Activated naive CD4-positive, alpha-beta T cell treated with anti-CD3 and anti-CD28 coated beads for 36 hours (primary cell): ENCODE measurements at regions not wholly inside any gene's neighbourhood (a gene's known extent, or its start where the extent isn't known, plus 50 kb on each side); places are given as distances from the start of the nearest gene placed in this dataset.

Experiments used
- CTCF ChIA-PET: fragments of 350-600 bp; sonication (Branson Sonifier 250); formaldehyde crosslinking; loops from one replicate; lab custom pipeline; 2021; ENCODE audit warnings: antibody characterized with exemption; lab: Charles Lee
- DNase-seq: peaks from one replicate; pipeline ENCODE4 v3.0.0-alpha.2; 2020
- H3K27ac Mint-ChIP-seq: one replicate; pipeline ENCODE4 v1.8.0; 2021; ENCODE audit warnings: mild to moderate bottlenecking, mixed read lengths
- H3K27me3 Mint-ChIP-seq: one replicate; pipeline ENCODE4 v1.8.0; 2021; ENCODE audit warnings: low read depth, mixed read lengths
- H3K36me3 Mint-ChIP-seq: one replicate; pipeline ENCODE4 v1.8.0; 2021; ENCODE audit warnings: low read depth, mixed read lengths
- H3K4me1 Mint-ChIP-seq: one replicate; pipeline ENCODE4 v1.8.0; 2021; ENCODE audit warnings: low read depth, mixed read lengths
- H3K4me3 Mint-ChIP-seq: one replicate; pipeline ENCODE4 v1.8.0; 2021; ENCODE audit warnings: mild to moderate bottlenecking, moderate library complexity, mixed read lengths
- H3K9me3 Mint-ChIP-seq: one replicate; pipeline ENCODE4 v1.8.0; 2021; ENCODE audit warnings: mixed read lengths
- intact Hi-C: fragments of 100-400 bp; cut with micrococcal nuclease; formaldehyde crosslinking; loops from one replicate; pipeline ENCODE4 v1.15.1; 2023

GRCh38 chr2:126372406-126372805, 283.6 kb upstream of the GYPC start:
- Mint-ChIP-seq H3K4me1 (no peaks in the 10 kb centered on the region), H3K27ac (no peak overlapping the region), H3K27me3 (no peaks in the 10 kb centered on the region), H3K9me3 (no peaks in the 10 kb centered on the region), H3K4me3 (no peak overlapping the region), H3K36me3 (no peaks in the 10 kb centered on the region)
- DNase-seq = no peak
- CTCF ChIA-PET = no interaction called here
- intact Hi-C loops = no loop called here

GRCh38 chr2:126378176-126378575, 277.8 kb upstream of the GYPC start:
- Mint-ChIP-seq H3K4me3 (no peak overlapping the region), H3K36me3 (no peaks in the 10 kb centered on the region), H3K4me1 (no peaks in the 10 kb centered on the region), H3K27ac (no peak overlapping the region), H3K27me3 (peaks cover 10% of the 10 kb centered on the region), H3K9me3 (no peaks in the 10 kb centered on the region)
- DNase-seq = no peak
- intact Hi-C loops = no loop called here
- CTCF ChIA-PET = no interaction called here

GRCh38 chr2:126381091-126381490, 274.9 kb upstream of the GYPC start:
- CTCF ChIA-PET = no interaction called here

GRCh38 chr2:126382998-126383397, 273.0 kb upstream of the GYPC start:
- Mint-ChIP-seq H3K27ac (no peak overlapping the region), H3K4me3 (no peak overlapping the region), H3K36me3 (peaks cover 7% of the 10 kb centered on the region), H3K4me1 (no peaks in the 10 kb centered on the region), H3K9me3 (peaks cover 16% of the 10 kb centered on the region), H3K27me3 (peaks cover 10% of the 10 kb centered on the region)
- CTCF ChIA-PET = no interaction called here
- intact Hi-C loops = no loop called here
- DNase-seq = no peak

More at GRCh38 chr2:126381091-126381490, 274.9 kb upstream of the GYPC start:
- Mint-ChIP-seq H3K9me3 (peaks cover 3% of the 10 kb centered on the region), H3K36me3 (no peaks in the 10 kb centered on the region), H3K27ac (no peak overlapping the region), H3K27me3 (peaks cover 10% of the 10 kb centered on the region), H3K4me1 (no peaks in the 10 kb centered on the region), H3K4me3 (no peak overlapping the region)
- DNase-seq = no peak
- intact Hi-C loops = no loop called here

GRCh38 chr2:126383800-126384199, 272.2 kb upstream of the GYPC start:
- intact Hi-C loops = no loop called here
- DNase-seq = no peak
- no peak overlapping the region for H3K4me3 Mint-ChIP-seq
- H3K4me1 Mint-ChIP-seq = no peaks in the 10 kb centered on the region
- H3K9me3 Mint-ChIP-seq = peaks cover 16% of the 10 kb centered on the region
- CTCF ChIA-PET = interaction anchor here (0.6 kb wide), 1 partner anchor 13 kb away, joined by 3 read pairs; no protein-coding TSS in a partner anchor
- peaks cover 10% of the 10 kb centered on the region for H3K27me3 Mint-ChIP-seq
- H3K27ac Mint-ChIP-seq = no peak overlapping the region
- H3K36me3 Mint-ChIP-seq = peaks cover 7% of the 10 kb centered on the region

- CTCF ChIA-PET = no interaction called here
- no peak for DNase-seq
- Mint-ChIP-seq H3K27me3 (peaks cover 9% of the 10 kb centered on the region), H3K4me1 (peaks cover 5% of the 10 kb centered on the region), H3K36me3 (peaks cover 7% of the 10 kb centered on the region), H3K4me3 (no peak overlapping the region), H3K27ac (no peak overlapping the region), H3K9me3 (peaks cover 16% of the 10 kb centered on the region)
- intact Hi-C loops = no loop called here
These were observed 270.5 kb upstream of the GYPC start for GRCh38 chr2:126385441-126385840.

GRCh38 chr2:126385983-126386382, 270.0 kb upstream of the GYPC start:
- Mint-ChIP-seq H3K36me3 (peaks cover 7% of the 10 kb centered on the region), H3K9me3 (peaks cover 16% of the 10 kb centered on the region), H3K4me1 (peaks cover 5% of the 10 kb centered on the region), H3K27me3 (peaks cover 5% of the 10 kb centered on the region), H3K4me3 (no peak overlapping the region), H3K27ac (no peak overlapping the region)
- intact Hi-C loops = no loop called here
- CTCF ChIA-PET = interaction anchor here (0.6 kb wide), 1 partner anchor 392 kb away, joined by 5 read pairs; no protein-coding TSS in a partner anchor
- DNase-seq = no peak

- H3K27ac Mint-ChIP-seq = no peak overlapping the region
- H3K9me3 Mint-ChIP-seq = peaks cover 16% of the 10 kb centered on the region
- peaks cover 8% of the 10 kb centered on the region for H3K27me3 Mint-ChIP-seq
- H3K4me3 Mint-ChIP-seq = no peak overlapping the region
- DNase-seq = no peak
- intact Hi-C loops = no loop called here
- CTCF ChIA-PET = no interaction called here
- H3K36me3 Mint-ChIP-seq = peaks cover 7% of the 10 kb centered on the region
- peaks cover 5% of the 10 kb centered on the region for H3K4me1 Mint-ChIP-seq
These were observed 266.5 kb upstream of the GYPC start for GRCh38 chr2:126389446-126389845.

GRCh38 chr2:126392889-126393288, 263.1 kb upstream of the GYPC start:
- DNase-seq = no peak

GRCh38 chr2:126399001-126399400, 257.0 kb upstream of the GYPC start:
- Mint-ChIP-seq H3K36me3 (no peaks in the 10 kb centered on the region), H3K4me3 (no peak overlapping the region), H3K4me1 (no peaks in the 10 kb centered on the region), H3K27ac (no peak overlapping the region), H3K27me3 (peaks cover 9% of the 10 kb centered on the region), H3K9me3 (no peaks in the 10 kb centered on the region)
- DNase-seq = peak; percentile 47
- CTCF ChIA-PET = interaction anchor here (0.6 to 1.4 kb wide), 5 partner anchors 12 to 378 kb away, joined by 3 to 5 read pairs (median 3); no protein-coding TSS in a partner anchor
- intact Hi-C loops = loop anchor here (1.0 to 5.0 kb wide), 2 partner anchors 378 to 573 kb away; no protein-coding TSS in a partner anchor

More at GRCh38 chr2:126392889-126393288, 263.1 kb upstream of the GYPC start:
- H3K36me3 Mint-ChIP-seq = no peaks in the 10 kb centered on the region
- H3K27ac Mint-ChIP-seq = no peak overlapping the region
- CTCF ChIA-PET = no interaction called here
- H3K27me3 Mint-ChIP-seq = peaks cover 12% of the 10 kb centered on the region
- intact Hi-C loops = no loop called here
- H3K9me3 Mint-ChIP-seq = no peaks in the 10 kb centered on the region
- H3K4me3 Mint-ChIP-seq = no peak overlapping the region
- H3K4me1 Mint-ChIP-seq = peaks cover 5% of the 10 kb centered on the region

GRCh38 chr2:126403039-126403628, 252.8 kb upstream of the GYPC start:
- no peaks in the 10 kb centered on the region for H3K36me3 Mint-ChIP-seq
- H3K27ac Mint-ChIP-seq = no peak overlapping the region
- peaks cover 9% of the 10 kb centered on the region for H3K27me3 Mint-ChIP-seq
- no peak for DNase-seq
- intact Hi-C loops = no loop called here
- H3K9me3 Mint-ChIP-seq = no peaks in the 10 kb centered on the region
- no peaks in the 10 kb centered on the region for H3K4me1 Mint-ChIP-seq
- CTCF ChIA-PET = interaction anchor here (1.3 kb wide), 1 partner anchor 374 kb away, joined by 3 read pairs; no protein-coding TSS in a partner anchor
- H3K4me3 Mint-ChIP-seq = no peak overlapping the region

GRCh38 chr2:126406267-126406666, 249.7 kb upstream of the GYPC start:
- Mint-ChIP-seq H3K4me1 (peaks cover 4% of the 10 kb centered on the region), H3K27me3 (peaks cover 9% of the 10 kb centered on the region), H3K9me3 (no peaks in the 10 kb centered on the region), H3K4me3 (no peak overlapping the region), H3K36me3 (no peaks in the 10 kb centered on the region), H3K27ac (no peak overlapping the region)
- intact Hi-C loops = no loop called here
- CTCF ChIA-PET = no interaction called here
- DNase-seq = no peak

GRCh38 chr2:126408671-126409070, 247.3 kb upstream of the GYPC start:
- Mint-ChIP-seq H3K9me3 (no peaks in the 10 kb centered on the region), H3K4me1 (peaks cover 20% of the 10 kb centered on the region), H3K27ac (no peak overlapping the region), H3K36me3 (no peaks in the 10 kb centered on the region), H3K27me3 (peaks cover 4% of the 10 kb centered on the region), H3K4me3 (no peak overlapping the region)
- CTCF ChIA-PET = no interaction called here
- intact Hi-C loops = no loop called here
- no peak for DNase-seq
